HG02678 (cell line): ENCODE measurements at regions not wholly inside any gene's neighbourhood (a gene's known extent, or its start where the extent isn't known, plus 50 kb on each side); places are given as distances from the start of the nearest gene placed in this dataset.
"Not testable (repeated sequence)": the region's sequence is repeated elsewhere in the genome, so short reads cannot be mapped to it uniquely, and the experiment has no call there.

Experiments used
- ATAC-seq: cut with Tn5 transposase; IDR thresholded peaks from one replicate; pipeline ENCODE4 v1.9.1; 2021; ENCODE audit warnings: mild to moderate bottlenecking, moderate library complexity; ENCODE audit not compliant: unreplicated experiment

DNA sequence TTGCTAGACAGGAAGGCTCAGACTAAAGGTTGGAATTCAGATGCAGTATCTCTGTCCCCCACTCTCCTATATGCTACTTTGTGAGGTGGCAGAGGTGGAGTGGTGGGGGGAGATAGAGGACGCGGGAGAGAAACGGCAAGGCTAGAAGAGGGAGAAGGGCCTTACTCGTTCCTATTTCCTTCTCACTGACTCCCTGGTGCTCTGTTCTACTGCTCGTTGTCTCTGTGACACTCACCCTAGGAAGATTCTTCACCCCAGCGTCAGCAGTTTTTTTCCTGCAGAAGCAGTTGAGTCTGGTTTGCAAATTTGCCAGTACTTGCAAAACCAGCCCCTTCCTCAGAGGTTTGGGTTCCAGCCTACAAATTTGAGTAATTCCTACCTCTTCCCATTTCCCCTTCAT is 801.1 kb upstream of the SLC35B3 start:
- no peak for ATAC-seq

DNA sequence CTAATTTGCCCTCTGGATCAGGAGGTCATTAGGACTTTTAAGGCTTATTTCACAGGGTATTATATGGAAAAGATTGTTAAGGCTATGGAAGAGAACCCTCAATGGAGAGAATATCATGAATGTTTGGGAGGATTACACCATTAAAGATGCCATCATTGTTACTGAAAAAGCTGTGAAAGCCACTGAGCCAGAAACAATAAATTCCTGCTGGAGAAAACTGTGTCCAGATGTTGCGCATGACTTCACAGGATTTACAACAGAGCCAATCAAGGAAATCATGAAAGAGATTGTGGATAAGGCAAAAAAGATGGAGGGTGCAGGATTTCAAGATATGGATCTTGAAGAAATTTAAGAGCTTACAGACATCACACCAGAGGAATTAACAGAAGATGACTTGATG is 798.3 kb upstream of the SLC35B3 start:
- ATAC-seq: no peak

DNA sequence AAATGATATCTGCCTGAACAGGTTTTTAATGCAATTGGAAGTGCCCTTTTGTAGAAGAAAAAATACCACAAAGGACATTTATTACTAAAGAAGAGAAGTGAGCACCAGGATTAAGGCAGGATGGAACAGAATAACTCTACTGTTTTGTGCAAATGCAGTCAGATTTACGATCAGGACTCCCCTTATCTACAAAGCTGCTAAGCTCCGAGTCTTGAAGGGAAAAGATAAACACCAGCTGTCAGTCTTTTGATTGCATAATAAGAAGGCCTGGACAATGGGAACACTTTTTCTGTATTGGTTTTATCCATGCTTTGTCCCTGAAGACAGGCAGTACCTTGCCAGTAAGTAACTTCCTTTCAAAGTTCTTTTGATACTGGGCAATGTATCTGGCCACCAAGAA is 797.9 kb upstream of the SLC35B3 start:
- no peak for ATAC-seq

DNA sequence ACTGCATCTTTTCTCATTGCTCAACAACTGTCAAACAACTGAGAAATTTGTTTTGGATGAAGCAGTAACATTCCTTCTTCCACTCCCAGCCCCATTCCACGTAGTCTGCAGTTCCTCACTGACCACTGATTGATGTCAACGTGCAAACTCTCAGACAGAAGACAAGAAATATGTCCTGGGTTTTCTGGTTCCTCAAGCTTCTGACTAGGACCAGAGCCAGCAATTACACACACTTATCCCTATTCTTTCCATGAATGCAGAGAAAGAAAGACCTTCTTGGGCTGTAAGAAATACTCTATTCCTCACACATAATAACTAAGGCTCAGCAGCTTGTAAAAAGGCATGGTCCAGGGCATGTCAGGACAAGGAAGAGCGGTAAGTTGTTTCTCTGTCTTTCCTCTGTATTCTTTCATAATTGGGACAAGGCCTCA is 790.1 kb upstream of the SLC35B3 start:
- no peak for ATAC-seq

DNA sequence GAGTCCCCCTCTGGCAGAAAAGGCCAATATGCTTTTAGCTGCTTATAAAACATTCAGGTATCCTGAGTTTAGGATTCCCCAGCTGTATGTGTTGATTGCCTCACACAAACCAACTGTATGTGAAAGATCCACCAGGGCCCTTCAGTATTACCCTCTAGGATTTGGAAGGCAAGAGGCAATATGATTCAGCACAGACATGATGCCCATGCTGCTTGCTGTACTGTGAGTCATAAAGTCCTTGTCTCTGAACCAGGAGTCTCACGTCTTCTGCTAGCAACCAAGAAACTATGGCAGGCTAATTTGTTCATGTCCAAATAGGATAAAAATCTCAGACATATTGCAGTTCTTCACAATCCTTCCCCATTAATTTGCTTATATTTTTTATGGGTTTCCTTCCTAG is 789.2 kb upstream of the SLC35B3 start:
- ATAC-seq: no peak

DNA sequence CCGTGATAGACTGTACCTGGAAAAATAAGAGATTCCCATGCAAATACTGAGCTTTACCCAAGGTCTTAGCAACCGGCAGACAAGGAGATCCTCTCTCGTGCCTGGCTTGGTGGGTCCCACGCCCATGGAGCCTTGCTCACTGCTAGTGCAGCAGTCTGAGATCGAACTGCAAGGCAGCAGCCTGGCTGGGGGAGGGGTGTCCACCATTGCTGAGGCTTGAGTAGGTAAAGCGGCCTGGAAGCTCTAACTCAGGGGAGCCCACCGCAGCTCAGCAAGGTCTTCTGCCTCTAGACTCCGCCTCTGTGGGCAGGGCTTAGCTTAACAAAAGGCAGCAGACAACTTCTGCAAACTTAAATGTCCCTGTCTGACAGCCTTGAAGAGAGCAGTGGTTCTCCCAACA is 778.4 kb upstream of the SLC35B3 start:
- ATAC-seq: not testable (repeated sequence)

DNA sequence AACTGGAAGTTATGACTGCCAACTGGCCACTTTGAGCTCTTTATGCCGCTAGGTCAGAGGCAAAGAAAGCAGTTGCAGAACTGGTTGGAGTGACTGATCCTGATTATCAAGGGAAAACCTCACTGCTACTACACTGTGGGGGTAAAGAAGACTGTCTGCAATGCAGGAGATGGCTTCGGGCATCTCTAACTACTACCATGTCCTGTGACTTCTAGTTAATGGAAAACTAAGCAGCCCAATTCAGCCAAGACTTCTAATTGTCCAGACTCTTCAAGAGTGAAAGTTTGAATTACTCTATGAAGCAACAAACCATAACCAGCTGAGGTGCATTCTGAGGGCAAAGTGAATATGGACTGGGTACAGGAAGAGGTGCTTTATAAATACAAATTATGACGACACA is 773.6 kb upstream of the SLC35B3 start:
- ATAC-seq: no peak

DNA sequence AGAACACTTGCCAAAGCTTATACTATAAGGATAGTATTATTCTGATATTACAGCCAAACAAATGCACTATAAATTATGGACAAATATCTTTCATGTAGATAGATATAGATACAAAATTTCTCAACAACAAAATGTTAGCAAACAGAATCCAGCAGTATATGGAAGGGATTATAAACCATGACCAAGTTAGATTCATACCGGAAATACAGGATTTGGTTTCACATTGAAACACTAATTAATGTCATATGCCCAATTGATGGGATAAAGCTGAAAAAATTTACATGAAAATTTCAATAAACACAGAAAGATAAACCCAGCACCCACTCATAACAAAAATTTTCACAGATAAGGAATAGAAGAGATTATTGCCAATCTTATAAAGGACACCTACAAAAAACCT is 770.3 kb upstream of the SLC35B3 start:
- no peak for ATAC-seq

DNA sequence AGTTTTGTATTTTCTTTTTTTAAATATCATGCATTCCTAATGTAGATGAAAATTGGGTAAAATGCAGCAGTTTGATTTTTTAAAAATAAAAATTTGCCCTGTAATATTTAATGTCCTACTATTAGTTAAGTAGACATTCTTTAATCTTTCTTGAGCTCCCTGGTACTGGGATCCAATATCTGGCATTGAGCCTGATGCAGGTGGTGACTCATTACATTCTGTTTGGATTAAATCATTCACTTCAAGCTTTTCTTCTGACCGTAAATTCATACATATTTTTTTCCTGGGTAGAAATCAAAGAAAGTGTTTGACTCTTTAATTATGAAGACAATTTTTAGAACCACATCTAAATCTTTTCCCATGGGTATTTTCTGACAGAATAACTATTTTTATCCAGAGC is 768.8 kb upstream of the SLC35B3 start:
- no peak for ATAC-seq

DNA sequence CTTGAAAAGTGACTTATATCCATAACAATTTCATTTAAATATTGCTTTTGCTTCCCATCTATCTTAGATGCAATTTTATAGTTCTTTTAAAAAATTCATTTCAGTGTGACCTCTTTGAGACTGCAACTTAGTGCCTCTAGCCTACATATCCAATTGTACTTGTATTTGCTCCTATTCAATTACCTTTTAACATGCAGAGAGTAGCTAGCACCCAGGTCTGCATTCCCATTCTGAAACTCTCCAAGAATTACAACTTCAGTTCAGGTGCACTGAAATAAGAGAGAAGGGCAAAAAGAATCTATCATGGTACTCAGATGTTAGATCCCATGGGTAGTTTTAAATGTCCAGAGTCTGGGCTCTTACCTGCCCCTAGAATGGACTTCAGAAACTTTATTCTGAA is 765.4 kb upstream of the SLC35B3 start:
- ATAC-seq: no peak

DNA sequence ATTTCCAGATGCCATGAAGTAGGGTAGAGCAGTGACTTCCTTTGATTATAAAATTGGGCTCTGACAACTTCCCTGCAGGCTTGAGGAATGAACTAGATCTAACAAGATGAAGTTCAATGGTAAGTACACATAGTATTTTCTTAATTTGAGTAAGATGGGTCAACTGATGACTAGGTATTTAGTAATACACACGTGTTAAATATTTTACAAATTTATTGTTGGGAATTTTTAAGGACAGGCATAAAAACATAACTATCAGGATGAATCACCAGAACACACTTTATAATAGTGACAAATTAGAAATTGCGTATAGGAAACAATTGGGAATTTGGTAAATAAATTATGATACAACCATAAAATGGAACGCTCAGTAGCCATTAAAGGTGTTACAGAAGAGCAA is 762.4 kb upstream of the SLC35B3 start:
- ATAC-seq: no peak

DNA sequence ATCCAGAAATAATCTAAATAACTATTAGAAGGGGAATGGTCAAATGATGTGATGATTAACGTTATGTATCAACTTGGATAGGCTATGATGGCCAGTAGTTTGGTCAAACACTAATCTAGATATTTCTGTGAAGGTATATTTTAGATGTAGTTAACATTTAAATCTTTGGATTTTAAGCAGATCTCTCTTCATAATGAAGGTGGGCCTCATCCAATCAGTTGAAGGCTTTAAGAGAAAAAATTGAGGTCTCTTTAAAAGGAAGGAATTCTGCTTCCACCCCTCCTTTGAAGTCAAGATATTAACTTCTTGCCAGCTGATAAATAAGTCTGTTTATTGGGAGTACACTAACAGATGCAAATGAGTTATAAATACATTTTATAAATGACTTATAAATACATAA is 760.0 kb upstream of the SLC35B3 start:
- no peak for ATAC-seq

DNA sequence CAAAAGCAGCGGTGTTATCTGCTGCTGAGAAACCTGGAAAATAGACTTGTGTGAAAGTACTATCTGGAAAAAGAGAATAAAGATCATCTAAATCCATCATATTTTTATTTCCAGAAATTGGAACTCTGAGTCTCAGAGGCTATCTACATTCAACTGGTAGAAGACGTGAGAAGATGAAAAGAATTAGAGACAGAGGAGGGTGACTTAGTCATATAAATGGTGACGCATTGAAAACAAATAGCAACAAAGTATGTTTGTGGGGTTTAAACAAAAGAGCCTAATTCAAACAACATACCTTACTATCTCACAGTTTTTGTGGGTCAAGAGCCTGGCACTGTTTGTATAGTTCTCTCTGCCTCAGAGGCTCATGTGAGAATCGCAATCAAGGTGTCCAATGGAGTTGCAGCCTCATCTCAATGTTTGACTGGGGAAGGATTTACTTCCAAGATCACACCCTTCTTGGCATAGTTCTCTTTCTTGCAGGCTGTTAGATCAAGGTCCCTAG is 757.1 kb upstream of the SLC35B3 start:
- ATAC-seq: no peak

DNA sequence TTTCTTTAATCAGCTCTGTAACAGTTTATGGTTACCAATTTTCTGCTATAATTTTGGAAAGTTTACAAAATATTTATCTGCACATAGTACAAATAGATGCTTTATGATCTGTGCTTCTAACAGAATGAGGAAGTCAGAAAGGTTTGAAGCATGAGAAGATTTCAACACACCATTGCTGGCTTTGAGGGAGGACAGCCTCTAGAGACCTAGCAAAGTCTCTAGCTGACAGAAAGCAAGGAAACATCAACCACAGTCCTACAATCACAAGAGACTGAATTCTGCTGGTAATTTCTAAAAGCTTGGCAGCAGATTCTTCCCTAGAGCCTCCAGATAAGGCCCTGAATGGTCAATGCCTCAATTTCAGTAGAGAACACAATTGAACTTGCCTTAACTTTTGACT is 750.8 kb upstream of the SLC35B3 start:
- ATAC-seq: no peak

DNA sequence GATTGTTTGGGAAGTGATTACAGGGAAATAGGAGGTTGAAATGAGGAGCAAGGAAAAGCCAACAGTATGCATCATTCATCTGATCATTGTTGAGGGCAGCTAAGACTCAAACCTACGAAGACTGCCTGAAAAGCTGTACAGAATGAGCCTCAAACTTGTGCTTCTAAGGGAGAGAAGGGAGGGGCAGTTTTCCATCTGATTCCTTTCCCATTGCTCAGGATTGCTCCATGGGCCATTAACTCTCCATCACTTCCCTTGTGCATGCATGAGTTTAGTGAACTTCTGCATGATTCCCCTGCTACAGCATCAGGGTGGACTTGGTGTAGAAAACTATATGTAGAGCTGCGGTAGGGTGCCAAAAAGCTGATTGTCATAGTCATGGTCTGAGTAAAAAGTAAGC is 742.7 kb upstream of the SLC35B3 start:
- no peak for ATAC-seq

DNA sequence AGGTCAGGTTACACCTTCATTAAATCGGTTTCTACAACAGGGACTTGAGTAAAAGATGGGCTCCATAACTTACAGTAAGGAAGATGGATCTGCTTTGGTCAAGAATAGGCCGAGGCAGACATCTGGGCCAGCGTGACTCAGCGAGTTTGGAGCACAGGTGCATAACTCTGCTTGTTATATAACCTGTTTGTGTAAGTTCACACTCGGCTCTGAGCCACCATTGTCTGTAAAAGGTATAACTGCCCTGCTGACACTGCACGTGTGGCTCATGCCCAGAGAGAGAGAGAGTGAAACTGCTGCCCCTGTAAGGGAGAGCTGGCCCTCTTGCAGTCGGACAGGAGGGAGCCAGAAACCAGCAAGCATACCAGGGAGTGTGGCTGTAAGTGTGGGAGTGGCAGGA is 737.9 kb upstream of the SLC35B3 start:
- ATAC-seq: no peak

DNA sequence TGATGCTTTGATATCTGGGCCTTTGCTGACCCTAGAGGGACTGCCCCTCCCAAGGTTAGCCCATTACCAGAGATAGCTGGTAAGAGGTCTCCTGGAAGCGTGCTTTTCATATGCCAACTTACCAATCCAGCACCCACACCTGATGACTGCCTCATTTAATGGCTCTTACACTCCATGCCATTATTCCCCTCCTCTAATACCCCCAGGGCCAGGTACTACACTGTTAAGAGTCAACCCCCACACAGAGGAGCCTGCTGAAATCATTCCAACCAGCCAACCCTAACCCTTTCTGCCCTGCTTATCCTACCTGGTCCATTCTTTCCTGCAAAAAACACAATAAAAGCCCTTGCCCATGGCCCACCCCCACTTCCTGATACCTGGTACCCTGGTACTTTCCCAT is 736.8 kb upstream of the SLC35B3 start:
- ATAC-seq: no peak

DNA sequence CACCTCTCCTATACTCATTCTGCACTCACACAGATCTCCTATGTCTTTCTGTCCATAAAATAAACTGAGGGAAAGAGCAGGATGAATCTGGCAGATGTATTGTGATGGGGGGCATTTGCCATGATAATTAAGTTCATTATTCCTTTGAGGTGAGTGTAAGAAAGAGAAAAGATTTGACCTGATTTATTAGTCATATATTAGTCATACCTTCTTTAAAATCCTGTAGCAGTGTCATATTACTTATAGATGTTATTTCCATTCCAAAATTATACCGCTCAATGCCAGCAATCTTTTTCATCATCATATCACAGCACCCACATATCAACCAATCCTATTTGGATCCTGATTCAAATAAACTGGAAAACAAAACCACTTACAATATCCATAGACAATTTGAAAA is 733.3 kb upstream of the SLC35B3 start:
- no peak for ATAC-seq

DNA sequence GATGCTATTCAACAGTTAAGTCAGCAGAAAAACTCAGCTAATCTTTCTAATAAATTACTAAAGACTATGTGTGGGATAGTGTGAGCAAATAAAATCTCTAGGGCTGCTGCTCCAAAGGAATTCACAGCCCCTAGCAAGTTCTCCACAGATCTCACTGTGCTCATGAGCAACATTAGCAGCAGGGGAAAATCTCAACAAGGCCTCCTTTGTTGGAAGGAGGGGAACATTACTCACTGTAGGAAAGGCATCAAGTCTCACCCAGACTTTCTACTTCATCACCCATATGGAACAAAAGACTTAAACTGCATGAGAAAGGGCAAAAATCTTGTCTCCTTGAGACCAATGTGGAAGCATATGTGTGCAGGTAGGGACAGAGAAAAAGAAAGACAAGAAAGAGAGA is 726.4 kb upstream of the SLC35B3 start:
- no peak for ATAC-seq

DNA sequence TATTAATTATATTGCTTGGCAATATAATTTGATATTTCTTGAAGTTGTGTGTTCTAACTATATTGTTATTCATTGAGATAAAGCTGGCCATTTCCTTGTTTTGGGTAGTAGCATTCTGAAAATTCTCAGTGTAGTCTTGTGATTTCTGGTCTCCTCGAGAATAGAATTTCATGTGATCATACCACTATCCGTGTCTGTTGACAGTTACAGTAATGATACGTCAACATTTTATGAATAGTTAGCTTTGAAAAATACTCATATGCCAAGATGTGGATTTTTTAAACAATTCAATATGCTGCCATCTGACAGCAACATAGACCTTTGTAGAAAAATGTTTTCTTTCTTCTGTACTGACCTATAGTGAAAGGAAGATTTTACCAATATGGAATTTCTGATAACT is 723.7 kb upstream of the SLC35B3 start:
- no peak for ATAC-seq

DNA sequence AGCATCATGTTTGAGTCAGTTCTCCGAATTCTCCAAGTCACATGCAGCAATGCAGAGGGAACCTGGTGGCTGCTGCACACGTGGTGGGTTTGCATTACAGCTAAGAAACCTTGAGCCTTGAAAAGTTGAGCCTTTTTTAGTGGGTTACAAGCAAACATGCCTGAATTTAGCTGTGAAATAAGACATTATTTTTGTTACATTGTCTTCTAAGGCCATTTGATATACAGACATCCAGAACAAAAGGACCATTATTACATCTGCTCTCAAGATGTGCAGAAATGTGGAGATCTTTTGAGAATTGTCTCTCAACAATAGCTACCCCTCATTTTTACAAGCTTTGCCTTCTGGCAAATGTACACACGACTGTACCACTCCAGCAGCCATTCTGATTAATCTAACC is 720.5 kb upstream of the SLC35B3 start:
- ATAC-seq: no peak

DNA sequence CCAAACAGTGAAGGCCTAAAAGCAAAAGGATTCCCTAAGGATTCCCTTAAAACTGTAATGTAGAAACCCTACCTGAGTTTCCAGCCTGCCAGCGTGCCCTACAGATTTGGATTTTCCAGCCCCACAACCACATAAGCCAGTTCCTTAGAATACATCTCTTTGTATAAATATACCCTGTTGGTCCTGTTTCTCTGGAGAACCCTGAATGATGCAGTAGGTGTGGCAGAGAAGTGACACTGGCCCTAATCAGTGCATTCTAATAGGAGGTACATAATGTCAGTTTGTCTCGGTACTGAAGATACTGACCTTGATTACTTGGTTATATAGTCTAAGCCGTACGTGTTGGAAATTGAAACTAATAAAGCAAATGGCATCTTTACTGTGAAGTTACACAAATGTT is 707.8 kb upstream of the SLC35B3 start:
- ATAC-seq: no peak

DNA sequence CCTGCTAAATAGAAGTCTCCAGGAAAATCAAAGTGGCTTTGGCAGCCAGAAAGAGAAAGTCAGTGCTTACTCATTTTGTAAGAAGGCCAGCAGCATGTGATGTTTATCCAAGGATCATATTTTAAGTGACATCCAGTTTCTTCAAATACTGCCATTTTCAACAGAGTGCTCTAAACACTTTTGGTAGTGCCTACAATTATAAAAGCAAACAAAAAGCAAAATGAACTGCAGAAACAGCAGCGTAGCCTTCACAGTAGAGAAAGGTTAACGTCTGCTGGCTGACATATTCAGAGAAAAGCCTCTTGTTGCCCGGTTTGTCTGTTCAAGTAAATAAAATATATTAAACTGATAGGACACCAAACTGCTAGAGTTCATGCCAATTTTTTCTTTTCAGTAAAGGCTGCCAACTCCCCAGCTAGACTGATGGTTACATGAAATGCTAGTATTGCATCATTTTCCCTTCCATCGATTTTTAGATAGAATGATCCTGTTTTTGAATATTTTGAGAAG is 705.7 kb upstream of the SLC35B3 start:
- no peak for ATAC-seq

DNA sequence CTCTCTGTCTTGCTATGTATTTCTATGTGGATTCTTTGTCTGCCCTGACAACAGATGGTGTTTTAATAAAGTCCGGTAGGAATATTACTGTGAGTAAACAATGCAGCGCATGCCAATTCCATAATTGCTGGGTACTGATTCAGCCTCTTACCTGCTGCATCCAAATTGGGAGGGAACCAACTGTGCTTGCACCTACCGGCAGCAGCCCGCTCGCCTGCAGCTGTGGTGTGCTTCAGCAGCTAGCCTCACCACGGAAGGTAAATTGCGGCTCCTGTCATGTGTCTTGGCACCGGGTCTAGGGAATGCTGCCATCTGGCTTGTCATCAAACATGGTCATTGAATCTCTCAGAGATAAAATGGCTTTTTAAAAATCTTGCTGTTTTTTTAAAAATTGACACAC is 704.8 kb upstream of the SLC35B3 start:
- ATAC-seq: no peak
